ENCODE measurements at regions not wholly inside any gene's neighbourhood (a gene's known extent, or its start where the extent isn't known, plus 50 kb on each side); places are given as distances from the start of the nearest gene placed in this dataset.

DNA sequence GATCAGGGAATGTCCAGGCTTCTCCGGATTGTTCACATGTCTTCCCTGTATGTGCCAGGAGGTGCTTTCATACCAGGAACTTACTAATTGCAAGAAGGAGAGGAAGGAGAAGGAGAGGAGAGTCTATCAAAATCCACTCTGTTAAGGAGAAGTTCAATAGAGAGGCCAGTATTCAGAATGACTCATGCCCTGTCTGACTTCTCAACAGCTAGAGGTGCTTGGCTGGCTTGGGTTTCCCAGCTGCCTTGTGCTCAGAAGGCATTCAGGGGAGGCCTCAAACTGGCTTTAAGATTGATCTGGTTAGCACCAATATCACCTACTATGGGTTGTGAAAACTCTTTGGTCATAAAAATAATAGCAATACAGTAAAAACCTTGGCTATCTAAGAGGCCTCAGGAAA lies 167.9 kb upstream of the GLRA1 start:
- Histone ChIP-seq H3K4me3 (ENCODE audit: low read depth in 1 of 3, low read length in 3 of 3) (no peak overlapping the region), H3K9me3 (ENCODE audit: control insufficient read depth in 4 of 4, low read length in 3 of 4) (no peaks in the 10 kb centered on the region), H3K36me3 (ENCODE audit: control insufficient read depth in 4 of 4, insufficient read depth in 3 of 4, low read depth in 1 of 4, low read length in 3 of 4) (no peaks in the 10 kb centered on the region), H3K4me1 (ENCODE audit: control insufficient read depth in 4 of 4, insufficient read depth in 4 of 4, low read length in 3 of 4) (no peaks in the 10 kb centered on the region), H3K9ac (ENCODE audit: low read depth in 1 of 2, low read length in 2 of 2) (no peak overlapping the region), H3K27ac (ENCODE audit: low read depth in 1 of 2, low read length in 2 of 2) (no peak overlapping the region), H3K27me3 (ENCODE audit: control insufficient read depth in 4 of 4, insufficient read depth in 4 of 4, low read length in 3 of 4) (peaks cover 0 to 6% (median 0%) of the 10 kb centered on the region in 4 donors)
- no peak for DNase-seq (ENCODE audit: low spot score)
- no peak for TF ChIP-seq HNF4A (conservative IDR thresholded peaks at IDR 0.05)
- no peak for TF ChIP-seq GABPA (IDR thresholded peaks at IDR 0.05 in 1 of 2, conservative IDR thresholded peaks at IDR 0.05 in 1 of 2)
- TF ChIP-seq, protein P1, sequence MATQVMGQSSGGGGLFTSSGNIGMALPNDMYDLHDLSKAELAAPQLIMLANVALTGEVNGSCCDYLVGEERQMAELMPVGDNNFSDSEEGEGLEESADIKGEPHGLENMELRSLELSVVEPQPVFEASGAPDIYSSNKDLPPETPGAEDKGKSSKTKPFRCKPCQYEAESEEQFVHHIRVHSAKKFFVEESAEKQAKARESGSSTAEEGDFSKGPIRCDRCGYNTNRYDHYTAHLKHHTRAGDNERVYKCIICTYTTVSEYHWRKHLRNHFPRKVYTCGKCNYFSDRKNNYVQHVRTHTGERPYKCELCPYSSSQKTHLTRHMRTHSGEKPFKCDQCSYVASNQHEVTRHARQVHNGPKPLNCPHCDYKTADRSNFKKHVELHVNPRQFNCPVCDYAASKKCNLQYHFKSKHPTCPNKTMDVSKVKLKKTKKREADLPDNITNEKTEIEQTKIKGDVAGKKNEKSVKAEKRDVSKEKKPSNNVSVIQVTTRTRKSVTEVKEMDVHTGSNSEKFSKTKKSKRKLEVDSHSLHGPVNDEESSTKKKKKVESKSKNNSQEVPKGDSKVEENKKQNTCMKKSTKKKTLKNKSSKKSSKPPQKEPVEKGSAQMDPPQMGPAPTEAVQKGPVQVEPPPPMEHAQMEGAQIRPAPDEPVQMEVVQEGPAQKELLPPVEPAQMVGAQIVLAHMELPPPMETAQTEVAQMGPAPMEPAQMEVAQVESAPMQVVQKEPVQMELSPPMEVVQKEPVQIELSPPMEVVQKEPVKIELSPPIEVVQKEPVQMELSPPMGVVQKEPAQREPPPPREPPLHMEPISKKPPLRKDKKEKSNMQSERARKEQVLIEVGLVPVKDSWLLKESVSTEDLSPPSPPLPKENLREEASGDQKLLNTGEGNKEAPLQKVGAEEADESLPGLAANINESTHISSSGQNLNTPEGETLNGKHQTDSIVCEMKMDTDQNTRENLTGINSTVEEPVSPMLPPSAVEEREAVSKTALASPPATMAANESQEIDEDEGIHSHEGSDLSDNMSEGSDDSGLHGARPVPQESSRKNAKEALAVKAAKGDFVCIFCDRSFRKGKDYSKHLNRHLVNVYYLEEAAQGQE (IDR thresholded peaks at IDR 0.05), result no peak
- no peak for TF ChIP-seq RXRA (IDR thresholded peaks at IDR 0.05)
- 73% methylated on average over 1 of the region's 1 CpG for WGBS

DNA sequence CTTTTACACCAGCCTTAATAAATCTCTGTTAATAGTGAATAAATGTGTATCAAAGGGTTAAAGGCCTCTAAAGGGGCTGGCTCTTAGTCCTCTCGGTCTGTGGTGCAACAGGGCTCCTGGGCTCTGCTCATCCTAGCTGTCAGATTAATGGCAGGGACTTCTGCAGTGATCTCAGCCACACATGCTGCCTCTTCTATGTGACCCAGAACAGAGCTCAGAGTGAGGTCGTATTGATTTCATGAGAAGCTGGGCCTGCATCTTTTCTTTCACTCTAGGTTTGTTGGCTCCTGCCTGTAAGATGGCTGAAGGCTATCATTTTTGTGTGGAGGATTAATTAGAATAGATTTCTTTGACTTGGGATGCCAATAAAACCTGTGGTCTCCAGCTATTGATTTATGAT lies 165.0 kb upstream of the GLRA1 start:
- Histone ChIP-seq H3K27me3 (ENCODE audit: control insufficient read depth in 4 of 4, insufficient read depth in 4 of 4, low read length in 3 of 4) (peaks cover 0 to 6% (median 0%) of the 10 kb centered on the region in 4 donors), H3K9me3 (ENCODE audit: control insufficient read depth in 4 of 4, low read length in 3 of 4) (no peaks in the 10 kb centered on the region), H3K36me3 (ENCODE audit: control insufficient read depth in 4 of 4, insufficient read depth in 3 of 4, low read depth in 1 of 4, low read length in 3 of 4) (no peaks in the 10 kb centered on the region), H3K27ac (ENCODE audit: low read depth in 1 of 2, low read length in 2 of 2) (no peak overlapping the region), H3K9ac (ENCODE audit: low read depth in 1 of 2, low read length in 2 of 2) (no peak overlapping the region), H3K4me1 (ENCODE audit: control insufficient read depth in 4 of 4, insufficient read depth in 4 of 4, low read length in 3 of 4) (no peaks in the 10 kb centered on the region), H3K4me3 (ENCODE audit: low read depth in 1 of 3, low read length in 3 of 3) (no peak overlapping the region)
- TF ChIP-seq NR2F2 (IDR thresholded peaks at IDR 0.05) (no peak), FOXA2 (IDR thresholded peaks at IDR 0.05) (no peak), TAF1 (conservative IDR thresholded peaks at IDR 0.05) (no peak), YY1 (IDR thresholded peaks at IDR 0.05) (no peak)
- 42% methylated on average over 2 of the region's 2 CpGs for WGBS
- no peak for DNase-seq (ENCODE audit: low spot score)

DNA sequence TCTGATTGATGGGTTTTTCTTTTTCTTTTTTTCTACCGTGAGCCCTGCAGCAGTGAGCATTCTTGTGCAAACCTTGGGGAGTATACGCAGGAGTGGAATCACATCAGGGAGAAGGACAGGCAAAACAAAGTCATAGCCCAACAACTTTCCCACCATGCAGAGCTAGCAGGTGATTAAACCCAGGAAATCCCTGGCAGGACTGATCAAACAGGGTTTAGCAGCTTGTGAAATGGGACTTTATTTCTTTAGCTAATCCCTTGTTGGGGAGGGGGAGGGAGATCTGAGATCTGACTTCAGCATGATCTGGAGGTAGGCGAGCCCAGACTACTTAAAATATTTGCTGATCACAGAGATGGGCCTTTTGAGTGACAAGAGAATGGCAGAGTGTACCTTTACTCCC lies 162.0 kb upstream of the GLRA1 start:
- TF ChIP-seq, protein P2, sequence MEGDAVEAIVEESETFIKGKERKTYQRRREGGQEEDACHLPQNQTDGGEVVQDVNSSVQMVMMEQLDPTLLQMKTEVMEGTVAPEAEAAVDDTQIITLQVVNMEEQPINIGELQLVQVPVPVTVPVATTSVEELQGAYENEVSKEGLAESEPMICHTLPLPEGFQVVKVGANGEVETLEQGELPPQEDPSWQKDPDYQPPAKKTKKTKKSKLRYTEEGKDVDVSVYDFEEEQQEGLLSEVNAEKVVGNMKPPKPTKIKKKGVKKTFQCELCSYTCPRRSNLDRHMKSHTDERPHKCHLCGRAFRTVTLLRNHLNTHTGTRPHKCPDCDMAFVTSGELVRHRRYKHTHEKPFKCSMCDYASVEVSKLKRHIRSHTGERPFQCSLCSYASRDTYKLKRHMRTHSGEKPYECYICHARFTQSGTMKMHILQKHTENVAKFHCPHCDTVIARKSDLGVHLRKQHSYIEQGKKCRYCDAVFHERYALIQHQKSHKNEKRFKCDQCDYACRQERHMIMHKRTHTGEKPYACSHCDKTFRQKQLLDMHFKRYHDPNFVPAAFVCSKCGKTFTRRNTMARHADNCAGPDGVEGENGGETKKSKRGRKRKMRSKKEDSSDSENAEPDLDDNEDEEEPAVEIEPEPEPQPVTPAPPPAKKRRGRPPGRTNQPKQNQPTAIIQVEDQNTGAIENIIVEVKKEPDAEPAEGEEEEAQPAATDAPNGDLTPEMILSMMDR (IDR thresholded peaks at IDR 0.05; ENCODE audit: low read depth, low read length, missing input control), result no peak
- TF ChIP-seq, protein P3, sequence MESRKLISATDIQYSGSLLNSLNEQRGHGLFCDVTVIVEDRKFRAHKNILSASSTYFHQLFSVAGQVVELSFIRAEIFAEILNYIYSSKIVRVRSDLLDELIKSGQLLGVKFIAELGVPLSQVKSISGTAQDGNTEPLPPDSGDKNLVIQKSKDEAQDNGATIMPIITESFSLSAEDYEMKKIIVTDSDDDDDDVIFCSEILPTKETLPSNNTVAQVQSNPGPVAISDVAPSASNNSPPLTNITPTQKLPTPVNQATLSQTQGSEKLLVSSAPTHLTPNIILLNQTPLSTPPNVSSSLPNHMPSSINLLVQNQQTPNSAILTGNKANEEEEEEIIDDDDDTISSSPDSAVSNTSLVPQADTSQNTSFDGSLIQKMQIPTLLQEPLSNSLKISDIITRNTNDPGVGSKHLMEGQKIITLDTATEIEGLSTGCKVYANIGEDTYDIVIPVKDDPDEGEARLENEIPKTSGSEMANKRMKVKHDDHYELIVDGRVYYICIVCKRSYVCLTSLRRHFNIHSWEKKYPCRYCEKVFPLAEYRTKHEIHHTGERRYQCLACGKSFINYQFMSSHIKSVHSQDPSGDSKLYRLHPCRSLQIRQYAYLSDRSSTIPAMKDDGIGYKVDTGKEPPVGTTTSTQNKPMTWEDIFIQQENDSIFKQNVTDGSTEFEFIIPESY (IDR thresholded peaks at IDR 0.05), result no peak
- TF ChIP-seq, protein P1 (IDR thresholded peaks at IDR 0.05), result no peak
- TF ChIP-seq HNF4A (conservative IDR thresholded peaks at IDR 0.05), result no peak
- no peak for TF ChIP-seq YY1 (IDR thresholded peaks at IDR 0.05)
- TF ChIP-seq JUND (IDR thresholded peaks at IDR 0.05), result no peak
- TF ChIP-seq HNF4G (IDR thresholded peaks at IDR 0.05), result no peak
- TF ChIP-seq, protein P4, sequence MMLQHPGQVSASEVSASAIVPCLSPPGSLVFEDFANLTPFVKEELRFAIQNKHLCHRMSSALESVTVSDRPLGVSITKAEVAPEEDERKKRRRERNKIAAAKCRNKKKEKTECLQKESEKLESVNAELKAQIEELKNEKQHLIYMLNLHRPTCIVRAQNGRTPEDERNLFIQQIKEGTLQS (IDR thresholded peaks at IDR 0.05), result no peak
- no peak for DNase-seq (ENCODE audit: low spot score)

More for the DNA sequence above, 162.0 kb upstream of the GLRA1 start:
- Histone ChIP-seq H3K27ac (ENCODE audit: low read depth in 1 of 2, low read length in 2 of 2) (no peak overlapping the region), H3K4me3 (ENCODE audit: low read depth in 1 of 3, low read length in 3 of 3) (no peak overlapping the region), H3K27me3 (ENCODE audit: control insufficient read depth in 4 of 4, insufficient read depth in 4 of 4, low read length in 3 of 4) (peaks cover 0 to 6% (median 0%) of the 10 kb centered on the region in 4 donors), H3K4me1 (ENCODE audit: control insufficient read depth in 4 of 4, insufficient read depth in 4 of 4, low read length in 3 of 4) (no peaks in the 10 kb centered on the region), H3K9ac (ENCODE audit: low read depth in 1 of 2, low read length in 2 of 2) (no peak overlapping the region), H3K36me3 (ENCODE audit: control insufficient read depth in 4 of 4, insufficient read depth in 3 of 4, low read depth in 1 of 4, low read length in 3 of 4) (no peaks in the 10 kb centered on the region), H3K9me3 (ENCODE audit: control insufficient read depth in 4 of 4, low read length in 3 of 4) (no peaks in the 10 kb centered on the region)
- WGBS, result 34% methylated on average over 3 of the region's 3 CpGs

Measured in liver (tissue), 8 donors.